ENCODE measurements at regions not wholly inside any gene's neighbourhood (a gene's known extent, or its start where the extent isn't known, plus 50 kb on each side); places are given as distances from the start of the nearest gene placed in this dataset.
"Not testable (repeated sequence)": the region's sequence is repeated elsewhere in the genome, so short reads cannot be mapped to it uniquely, and the experiment has no call there.

DNA sequence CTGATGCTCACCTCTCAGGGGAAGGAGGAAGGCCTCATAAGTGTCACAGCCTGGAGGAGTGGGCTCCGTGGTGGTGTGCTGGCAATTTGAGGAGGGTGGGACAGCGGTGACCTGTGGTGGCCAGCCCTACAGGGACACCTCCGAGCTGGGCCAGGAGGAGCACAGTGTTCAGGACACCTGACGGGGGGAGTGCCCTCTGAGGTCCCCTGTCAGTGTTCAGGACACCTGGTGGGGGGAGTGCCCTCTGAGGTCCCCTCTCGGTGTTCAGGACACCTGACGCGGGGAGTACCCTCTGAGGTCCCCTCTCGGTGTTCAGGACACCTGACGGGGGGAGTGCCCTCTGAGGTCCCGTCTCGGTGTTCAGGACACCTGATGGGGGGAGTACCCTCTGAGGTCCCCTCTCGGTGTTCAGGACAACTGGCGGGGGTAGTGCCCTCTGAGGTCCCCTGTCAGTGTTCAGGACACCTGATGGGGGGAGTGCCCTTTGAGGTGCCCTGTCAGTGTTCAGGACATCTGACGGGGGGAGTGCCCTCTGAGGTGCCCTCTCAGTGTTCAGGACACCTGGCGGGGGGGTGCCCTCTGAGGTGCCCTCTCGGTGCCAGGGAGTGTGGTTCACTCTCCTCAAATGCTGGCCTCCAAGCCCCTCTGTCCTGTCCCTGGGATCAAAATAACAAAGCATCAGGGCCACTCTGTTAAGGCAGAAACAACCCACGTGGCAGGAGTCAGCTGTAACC is 73.4 kb upstream of the ZNF469 start:
- no peaks in the 10 kb centered on the region for H3K36me3 ChIP-seq (ENCODE audit: control insufficient read depth in 1 of 2, insufficient read depth in 2 of 2, low read depth in 1 of 2, low read length in 2 of 2)
- peak overlapping the region in 1 of 2 experiments; percentile 89 for H3K14ac ChIP-seq (ENCODE audit: low read length in 2 of 2)
- peak overlapping the region; percentile 64 to 73 for H3K18ac ChIP-seq (ENCODE audit: low read depth in 1 of 2, low read length in 2 of 2)
- peaks cover 31% of the 10 kb centered on the region for H3K4me1 ChIP-seq (ENCODE audit: control insufficient read depth, insufficient read depth, low read depth, low read length)
- H3K4me2 ChIP-seq (ENCODE audit: low read length, poor library complexity, severe bottlenecking) = no peak overlapping the region
- no peak overlapping the region for H2BK120ac ChIP-seq (ENCODE audit: low read depth, low read length)
- H3K9me3 ChIP-seq (ENCODE audit: control insufficient read depth, low read length) = peaks cover 4% of the 10 kb centered on the region
- H3K27ac ChIP-seq (ENCODE audit: low read length, poor library complexity, severe bottlenecking) = no peak overlapping the region
- H3K27me3 ChIP-seq (ENCODE audit: control insufficient read depth in 1 of 2, insufficient read depth in 1 of 2, low read length in 2 of 2) = no peaks in the 10 kb centered on the region
- peak overlapping the region in 1 of 2 experiments; percentile 27 for H3K23ac ChIP-seq (ENCODE audit: low read length in 2 of 2)
- no peak overlapping the region for H2BK5ac ChIP-seq (ENCODE audit: low read depth, low read length, poor library complexity, severe bottlenecking)
- no peak overlapping the region for H3K9ac ChIP-seq (ENCODE audit: low read length)
- H3K4me3 ChIP-seq (ENCODE audit: insufficient read depth in 1 of 2, low read depth in 1 of 2, low read length in 2 of 2) = no peak overlapping the region
- 96% methylated on average over 17 of the region's 17 CpGs for WGBS
- H2BK15ac ChIP-seq (ENCODE audit: low read depth, poor library complexity, severe bottlenecking) = peak overlapping the region; percentile 83
- DNase-seq = no peak
- peak overlapping the region; percentile 61 for H4K8ac ChIP-seq (ENCODE audit: low read length)
- no peaks in the 10 kb centered on the region for H3K79me1 ChIP-seq (replicated peaks; ENCODE audit: low read length, poor library complexity, severe bottlenecking)
- no peak overlapping the region for H2AFZ ChIP-seq (ENCODE audit: low read depth, low read length)
- H2AK5ac ChIP-seq (ENCODE audit: low read length, severe bottlenecking) = peak overlapping the region; percentile 62
- H3K4ac ChIP-seq (ENCODE audit: low read depth in 1 of 2, low read length in 2 of 2) = peak overlapping the region; percentile 42 to 43
- H4K91ac ChIP-seq (ENCODE audit: low read length) = peak overlapping the region; percentile 61
- H2BK12ac ChIP-seq (ENCODE audit: low read length in 2 of 2) = peak overlapping the region; percentile 44 to 69

DNA sequence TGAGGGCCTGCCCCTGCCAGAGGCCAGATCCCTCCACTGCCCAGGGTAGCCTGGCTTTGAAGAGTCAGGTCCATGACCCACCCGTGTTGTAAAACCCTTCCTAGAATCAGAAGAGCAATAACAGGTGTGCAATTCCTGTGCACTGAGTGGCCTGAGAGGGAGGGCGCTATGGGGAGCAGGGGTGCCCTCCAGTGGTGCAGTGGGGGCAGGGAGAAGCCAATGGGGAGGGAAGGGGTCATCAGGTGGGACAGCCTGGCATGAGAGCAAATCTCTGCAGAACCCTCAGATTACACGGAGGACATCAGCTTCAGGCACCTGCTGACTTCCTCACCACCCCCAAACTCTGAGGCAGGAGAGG is 72.9 kb upstream of the ZNF469 start:
- peaks cover 4% of the 10 kb centered on the region for H3K9me3 ChIP-seq (ENCODE audit: control insufficient read depth, low read length)
- H3K18ac ChIP-seq (ENCODE audit: low read depth in 1 of 2, low read length in 2 of 2) = peak overlapping the region in 1 of 2 experiments; percentile 50
- peak overlapping the region; percentile 61 for H4K91ac ChIP-seq (ENCODE audit: low read length)
- H3K36me3 ChIP-seq (ENCODE audit: control insufficient read depth in 1 of 2, insufficient read depth in 2 of 2, low read depth in 1 of 2, low read length in 2 of 2) = no peaks in the 10 kb centered on the region
- H2AFZ ChIP-seq (ENCODE audit: low read depth, low read length) = no peak overlapping the region
- H2BK12ac ChIP-seq (ENCODE audit: low read length in 2 of 2) = peak overlapping the region; percentile 44 to 69
- H3K4me2 ChIP-seq (ENCODE audit: low read length, poor library complexity, severe bottlenecking) = no peak overlapping the region
- peak overlapping the region; percentile 61 for H4K8ac ChIP-seq (ENCODE audit: low read length)
- H3K79me1 ChIP-seq (replicated peaks; ENCODE audit: low read length, poor library complexity, severe bottlenecking) = no peaks in the 10 kb centered on the region
- no peak overlapping the region for H2BK120ac ChIP-seq (ENCODE audit: low read depth, low read length)
- H3K23ac ChIP-seq (ENCODE audit: low read length in 2 of 2) = no peak overlapping the region
- peak overlapping the region; percentile 83 for H2BK15ac ChIP-seq (ENCODE audit: low read depth, poor library complexity, severe bottlenecking)
- DNase-seq = no peak
- H3K27me3 ChIP-seq (ENCODE audit: control insufficient read depth in 1 of 2, insufficient read depth in 1 of 2, low read length in 2 of 2) = no peaks in the 10 kb centered on the region
- H3K4me3 ChIP-seq (ENCODE audit: insufficient read depth in 1 of 2, low read depth in 1 of 2, low read length in 2 of 2) = no peak overlapping the region
- 56% methylated on average over 2 of the region's 3 CpGs for WGBS
- H3K4ac ChIP-seq (ENCODE audit: low read depth in 1 of 2, low read length in 2 of 2) = peak overlapping the region in 1 of 2 experiments; percentile 13
- peak overlapping the region; percentile 62 for H2AK5ac ChIP-seq (ENCODE audit: low read length, severe bottlenecking)
- H3K14ac ChIP-seq (ENCODE audit: low read length in 2 of 2) = no peak overlapping the region
- no peak overlapping the region for H3K9ac ChIP-seq (ENCODE audit: low read length)
- H3K27ac ChIP-seq (ENCODE audit: low read length, poor library complexity, severe bottlenecking) = no peak overlapping the region
- no peak overlapping the region for H2BK5ac ChIP-seq (ENCODE audit: low read depth, low read length, poor library complexity, severe bottlenecking)
- peaks cover 26% of the 10 kb centered on the region for H3K4me1 ChIP-seq (ENCODE audit: control insufficient read depth, insufficient read depth, low read depth, low read length)

DNA sequence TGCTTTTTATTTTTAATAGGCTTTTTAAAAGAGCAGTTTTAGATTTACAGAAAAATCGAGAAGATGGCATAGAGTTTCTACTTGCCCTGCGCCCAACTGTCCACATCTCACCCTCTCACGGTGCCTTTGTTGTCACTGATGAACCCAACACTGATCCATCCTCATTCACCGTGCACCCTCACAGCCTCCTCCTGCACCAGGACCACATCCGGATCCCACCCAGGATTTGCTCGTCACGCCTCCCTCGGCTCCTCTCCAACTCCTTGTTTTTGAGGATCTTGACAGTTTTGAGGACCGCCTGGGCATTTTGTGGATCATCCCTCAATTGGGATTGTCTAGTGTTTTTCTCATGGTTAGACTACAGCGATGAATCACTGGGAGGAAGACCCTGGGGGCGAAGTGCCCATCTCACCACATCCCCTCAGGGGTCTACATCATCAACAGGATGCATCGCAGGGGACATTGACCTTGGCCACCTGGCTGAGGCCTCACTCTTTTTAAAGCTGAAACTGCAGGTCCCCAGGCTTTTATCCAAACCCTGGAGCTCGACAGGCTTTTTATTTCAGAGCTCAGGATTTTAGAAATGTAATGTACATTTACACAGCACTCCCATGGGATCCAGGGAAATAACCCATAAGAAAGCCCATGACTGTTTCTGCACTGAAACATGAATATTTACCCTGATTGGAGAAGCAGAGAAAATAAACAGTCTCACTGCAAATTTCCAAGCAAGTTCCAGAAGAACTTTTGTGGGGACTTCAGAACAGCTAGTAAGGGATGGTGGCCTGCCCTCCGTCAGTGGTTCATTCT is 71.8 kb upstream of the ZNF469 start:
- Histone ChIP-seq H3K4me3 (ENCODE audit: insufficient read depth in 1 of 2, low read depth in 1 of 2, low read length in 2 of 2) (no peak overlapping the region), H2BK120ac (ENCODE audit: low read depth, low read length) (peak overlapping the region; percentile 13), H3K9ac (ENCODE audit: low read length) (no peak overlapping the region), H2BK12ac (ENCODE audit: low read length in 2 of 2) (peak overlapping the region in 1 of 2 experiments; percentile 90), H3K9me3 (ENCODE audit: control insufficient read depth, low read length) (peaks cover 4% of the 10 kb centered on the region), H3K4me2 (ENCODE audit: low read length, poor library complexity, severe bottlenecking) (no peak overlapping the region), H4K8ac (ENCODE audit: low read length) (peak overlapping the region; percentile 48), H3K4me1 (ENCODE audit: control insufficient read depth, insufficient read depth, low read depth, low read length) (peaks cover 24% of the 10 kb centered on the region), H2BK5ac (ENCODE audit: low read depth, low read length, poor library complexity, severe bottlenecking) (no peak overlapping the region), H2AFZ (ENCODE audit: low read depth, low read length) (no peak overlapping the region), H3K27me3 (ENCODE audit: control insufficient read depth in 1 of 2, insufficient read depth in 1 of 2, low read length in 2 of 2) (no peaks in the 10 kb centered on the region), H3K23ac (ENCODE audit: low read length in 2 of 2) (no peak overlapping the region), H4K91ac (ENCODE audit: low read length) (no peak overlapping the region), H3K18ac (ENCODE audit: low read depth in 1 of 2, low read length in 2 of 2) (peak overlapping the region in 1 of 2 experiments; percentile 10), H3K27ac (ENCODE audit: low read length, poor library complexity, severe bottlenecking) (no peak overlapping the region), H3K4ac (ENCODE audit: low read depth in 1 of 2, low read length in 2 of 2) (no peak overlapping the region), H3K14ac (ENCODE audit: low read length in 2 of 2) (no peak overlapping the region), H2AK5ac (ENCODE audit: low read length, severe bottlenecking) (peak overlapping the region; percentile 19), H3K36me3 (ENCODE audit: control insufficient read depth in 1 of 2, insufficient read depth in 2 of 2, low read depth in 1 of 2, low read length in 2 of 2) (no peaks in the 10 kb centered on the region), H2BK15ac (ENCODE audit: low read depth, poor library complexity, severe bottlenecking) (peak overlapping the region; percentile 75), H3K79me1 (replicated peaks; ENCODE audit: low read length, poor library complexity, severe bottlenecking) (no peaks in the 10 kb centered on the region)
- WGBS = 91% methylated on average over 14 of the region's 14 CpGs
- DNase-seq = no peak

DNA sequence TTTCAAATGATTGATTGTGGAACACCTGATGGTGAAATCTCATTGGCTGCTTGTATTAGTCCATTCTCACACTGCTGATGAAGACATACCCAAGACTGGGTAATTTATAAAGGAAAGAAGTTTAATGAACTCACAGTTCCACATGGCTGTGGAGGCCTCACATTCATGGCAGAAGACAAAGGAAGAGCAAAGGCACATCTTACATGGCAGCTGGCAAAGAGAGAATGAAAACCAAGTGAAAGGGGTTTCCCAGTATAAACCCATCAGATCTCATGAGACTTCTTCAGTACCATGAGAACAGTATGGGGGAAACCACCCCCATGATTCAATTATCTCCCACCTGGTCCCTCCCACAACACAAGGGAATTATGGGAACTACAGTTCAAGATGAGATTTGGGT is 70.9 kb upstream of the ZNF469 start:
- H2AK5ac ChIP-seq (ENCODE audit: low read length, severe bottlenecking); H3K9ac ChIP-seq (ENCODE audit: low read length); H3K36me3 ChIP-seq (ENCODE audit: control insufficient read depth in 1 of 2, insufficient read depth in 2 of 2, low read depth in 1 of 2, low read length in 2 of 2); H3K79me1 ChIP-seq (replicated peaks; ENCODE audit: low read length, poor library complexity, severe bottlenecking); DNase-seq; H4K8ac ChIP-seq (ENCODE audit: low read length); H3K4me2 ChIP-seq (ENCODE audit: low read length, poor library complexity, severe bottlenecking); H2AFZ ChIP-seq (ENCODE audit: low read depth, low read length); H3K23ac ChIP-seq (ENCODE audit: low read length in 2 of 2); H3K27me3 ChIP-seq (ENCODE audit: control insufficient read depth in 1 of 2, insufficient read depth in 1 of 2, low read length in 2 of 2); H4K91ac ChIP-seq (ENCODE audit: low read length); H3K4ac ChIP-seq (ENCODE audit: low read depth in 1 of 2, low read length in 2 of 2); H2BK120ac ChIP-seq (ENCODE audit: low read depth, low read length); H3K18ac ChIP-seq (ENCODE audit: low read depth in 1 of 2, low read length in 2 of 2); H2BK12ac ChIP-seq (ENCODE audit: low read length in 2 of 2); H2BK15ac ChIP-seq (ENCODE audit: low read depth, poor library complexity, severe bottlenecking); H3K4me3 ChIP-seq (ENCODE audit: insufficient read depth in 1 of 2, low read depth in 1 of 2, low read length in 2 of 2); H3K14ac ChIP-seq (ENCODE audit: low read length in 2 of 2); H3K9me3 ChIP-seq (ENCODE audit: control insufficient read depth, low read length); H3K27ac ChIP-seq (ENCODE audit: low read length, poor library complexity, severe bottlenecking); H2BK5ac ChIP-seq (ENCODE audit: low read depth, low read length, poor library complexity, severe bottlenecking): not testable (repeated sequence)
- peaks cover 22% of the 10 kb centered on the region for H3K4me1 ChIP-seq (ENCODE audit: control insufficient read depth, insufficient read depth, low read depth, low read length)
